ENCODE measurements at regions not wholly inside any gene's neighbourhood (a gene's known extent, or its start where the extent isn't known, plus 50 kb on each side); places are given as distances from the start of the nearest gene placed in this dataset.

DNA sequence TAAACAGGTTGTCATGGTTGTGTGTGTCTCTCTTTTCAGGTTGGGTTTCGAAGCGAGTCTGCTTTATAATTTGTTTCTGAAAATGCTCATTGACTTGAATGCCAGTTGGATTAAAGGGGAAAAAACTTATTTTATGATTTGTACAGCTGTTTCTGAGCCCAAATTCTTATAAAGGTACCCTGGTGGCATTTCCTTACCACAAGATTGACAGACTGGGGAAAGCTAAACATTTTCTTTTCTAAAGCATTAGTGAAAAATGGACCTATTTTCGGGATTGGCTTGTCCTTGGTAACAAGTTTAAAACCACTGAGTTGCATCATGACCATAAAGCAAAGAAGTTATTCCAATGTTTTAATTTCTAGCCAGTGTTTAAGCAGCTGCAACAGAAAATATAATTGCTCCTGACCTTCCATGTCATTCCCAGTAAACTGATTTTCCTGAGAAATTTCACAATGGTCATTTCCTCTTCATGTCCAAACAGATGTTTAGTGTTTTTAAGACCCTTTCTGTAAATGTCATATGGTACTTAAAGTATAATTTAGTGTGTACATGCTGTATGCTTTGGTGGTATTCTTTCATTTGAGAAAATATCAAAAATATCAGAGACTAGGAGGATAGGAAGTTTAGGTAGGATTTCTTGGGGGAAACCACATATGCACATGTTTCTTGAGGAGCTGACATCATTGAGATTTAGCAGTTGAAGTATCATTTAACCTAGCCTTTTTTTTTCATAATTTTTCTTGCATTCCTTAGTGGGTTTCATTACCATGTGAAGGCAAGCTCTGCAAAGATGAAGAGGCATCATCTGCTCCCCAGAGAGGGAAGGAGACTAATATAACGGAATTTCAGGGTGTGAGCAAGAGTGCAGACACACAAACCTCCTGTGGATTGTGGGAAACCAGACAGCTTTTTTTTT lies 667.1 kb upstream of the RGMB start:
- H3K27me3 ChIP-seq (ENCODE audit: insufficient read depth, poor library complexity, severe bottlenecking), result no peaks in the 10 kb centered on the region
- no peak overlapping the region for H3K27ac ChIP-seq (replicated peaks)
- TF ChIP-seq POLR2AphosphoS5 (IDR thresholded peaks at IDR 0.05; ENCODE audit: low read depth) (no peak), REST (IDR thresholded peaks at IDR 0.05; ENCODE audit: insufficient replicate concordance, low read depth) (no peak)
- no peak overlapping the region for H3K4me3 ChIP-seq (replicated peaks; ENCODE audit: insufficient read depth, low read length)
- DNase-seq (ENCODE audit: low read depth in 1 of 2, low spot score in 1 of 2), result no peak

DNA sequence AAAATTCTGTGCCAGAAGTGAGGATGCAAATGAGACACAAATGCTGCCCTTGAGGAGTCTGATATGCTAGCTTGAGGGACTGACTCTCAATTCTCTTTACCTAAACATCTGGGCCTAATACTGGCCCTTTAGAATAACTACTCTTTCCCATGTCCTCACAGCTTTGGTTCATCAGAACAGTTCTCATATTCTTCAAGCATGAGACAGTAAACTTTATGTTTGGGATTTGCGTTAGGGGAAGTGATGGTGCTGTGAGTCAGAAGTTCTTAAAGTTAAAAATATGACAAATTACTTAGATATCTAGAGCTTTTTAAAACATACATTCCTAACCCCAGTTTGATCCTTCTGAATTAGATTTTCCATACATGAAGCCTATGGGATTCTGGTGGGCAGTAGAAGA lies 665.0 kb upstream of the RGMB start:
- H3K27me3 ChIP-seq (ENCODE audit: insufficient read depth, poor library complexity, severe bottlenecking), result no peaks in the 10 kb centered on the region
- H3K4me3 ChIP-seq (replicated peaks; ENCODE audit: insufficient read depth, low read length), result no peak overlapping the region
- no peak overlapping the region for H3K27ac ChIP-seq (replicated peaks)
- no peak for TF ChIP-seq REST (IDR thresholded peaks at IDR 0.05; ENCODE audit: insufficient replicate concordance, low read depth)
- TF ChIP-seq, protein P1, sequence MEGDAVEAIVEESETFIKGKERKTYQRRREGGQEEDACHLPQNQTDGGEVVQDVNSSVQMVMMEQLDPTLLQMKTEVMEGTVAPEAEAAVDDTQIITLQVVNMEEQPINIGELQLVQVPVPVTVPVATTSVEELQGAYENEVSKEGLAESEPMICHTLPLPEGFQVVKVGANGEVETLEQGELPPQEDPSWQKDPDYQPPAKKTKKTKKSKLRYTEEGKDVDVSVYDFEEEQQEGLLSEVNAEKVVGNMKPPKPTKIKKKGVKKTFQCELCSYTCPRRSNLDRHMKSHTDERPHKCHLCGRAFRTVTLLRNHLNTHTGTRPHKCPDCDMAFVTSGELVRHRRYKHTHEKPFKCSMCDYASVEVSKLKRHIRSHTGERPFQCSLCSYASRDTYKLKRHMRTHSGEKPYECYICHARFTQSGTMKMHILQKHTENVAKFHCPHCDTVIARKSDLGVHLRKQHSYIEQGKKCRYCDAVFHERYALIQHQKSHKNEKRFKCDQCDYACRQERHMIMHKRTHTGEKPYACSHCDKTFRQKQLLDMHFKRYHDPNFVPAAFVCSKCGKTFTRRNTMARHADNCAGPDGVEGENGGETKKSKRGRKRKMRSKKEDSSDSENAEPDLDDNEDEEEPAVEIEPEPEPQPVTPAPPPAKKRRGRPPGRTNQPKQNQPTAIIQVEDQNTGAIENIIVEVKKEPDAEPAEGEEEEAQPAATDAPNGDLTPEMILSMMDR (IDR thresholded peaks at IDR 0.05; ENCODE audit: insufficient read depth, low read length), result no peak
- no peak for TF ChIP-seq SPI1 (IDR thresholded peaks at IDR 0.05; ENCODE audit: borderline replicate concordance, low read depth)
- no peak for TF ChIP-seq GABPA (IDR thresholded peaks at IDR 0.05; ENCODE audit: low read depth)
- no peak for TF ChIP-seq POLR2AphosphoS5 (IDR thresholded peaks at IDR 0.05; ENCODE audit: low read depth)
- no peak for DNase-seq (ENCODE audit: low read depth in 1 of 2, low spot score in 1 of 2)

DNA sequence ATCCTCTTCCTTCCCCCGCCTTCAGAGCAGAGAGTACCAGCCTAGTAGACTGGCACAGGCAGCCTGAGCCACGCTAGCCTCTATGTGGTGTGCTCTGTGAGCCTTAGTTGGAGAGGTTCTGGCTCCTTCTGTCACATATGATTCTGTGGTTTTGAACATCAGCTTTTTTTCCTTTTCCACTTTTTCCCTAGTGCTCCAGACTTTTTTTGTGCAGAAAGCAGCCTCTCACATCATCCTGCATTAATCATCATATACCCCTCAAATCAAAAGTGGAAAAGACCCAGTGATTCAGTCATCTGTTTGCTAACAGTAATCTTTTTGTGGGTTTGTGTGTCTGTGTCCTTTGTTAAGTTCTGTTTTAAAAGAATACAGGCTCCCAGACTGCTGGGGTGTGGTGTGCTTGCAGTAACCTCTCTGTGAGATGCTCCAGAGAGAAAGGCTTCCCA lies 663.9 kb upstream of the RGMB start:
- Histone ChIP-seq H3K27ac (replicated peaks) (no peak overlapping the region), H3K27me3 (ENCODE audit: insufficient read depth, poor library complexity, severe bottlenecking) (no peaks in the 10 kb centered on the region), H3K4me3 (replicated peaks; ENCODE audit: insufficient read depth, low read length) (no peak overlapping the region)
- TF ChIP-seq REST (IDR thresholded peaks at IDR 0.05; ENCODE audit: insufficient replicate concordance, low read depth) (no peak), POLR2AphosphoS5 (IDR thresholded peaks at IDR 0.05; ENCODE audit: low read depth) (no peak), GABPA (IDR thresholded peaks at IDR 0.05; ENCODE audit: low read depth) (no peak), SPI1 (IDR thresholded peaks at IDR 0.05; ENCODE audit: borderline replicate concordance, low read depth) (no peak)
- TF ChIP-seq, protein P1 (IDR thresholded peaks at IDR 0.05; ENCODE audit: insufficient read depth, low read length), result no peak
- no peak for DNase-seq (ENCODE audit: low read depth in 1 of 2, low spot score in 1 of 2)
